ENCODE measurements at regions not wholly inside any gene's neighbourhood (a gene's known extent, or its start where the extent isn't known, plus 50 kb on each side); places are given as distances from the start of the nearest gene placed in this dataset.
A peak's percentile ranks its signal among the peaks of the same experiment; 100 is the strongest.

DNA sequence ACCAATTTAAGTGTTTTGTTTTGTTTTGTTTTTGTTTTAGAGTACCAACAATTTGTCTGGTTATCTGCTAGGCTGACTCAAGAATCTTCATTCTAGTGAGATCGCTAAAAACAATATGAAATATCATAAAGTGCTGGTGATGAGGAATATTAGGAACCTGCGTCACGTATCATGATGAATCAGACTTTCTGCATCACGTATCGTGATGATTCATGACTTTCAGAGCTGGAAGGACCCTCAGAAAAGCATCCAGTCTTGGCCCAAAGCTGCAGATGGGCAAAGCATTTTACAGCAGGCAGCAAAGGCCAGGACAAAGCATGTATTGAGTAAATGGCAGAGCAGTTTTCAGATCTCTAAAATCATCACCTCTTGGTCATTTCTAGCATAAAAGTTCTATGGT is 278.0 kb upstream of the BOD1L1 start:
- no peak for TF ChIP-seq POLR2A (IDR thresholded peaks at IDR 0.05)
- TF ChIP-seq POLR2AphosphoS5 (IDR thresholded peaks at IDR 0.05) = no peak
- TF ChIP-seq EP300 (IDR thresholded peaks at IDR 0.05) = no peak
- Histone ChIP-seq H3K9me3 (no peaks in the 10 kb centered on the region), H3K4me3 (no peak overlapping the region), H3K27me3 (no peaks in the 10 kb centered on the region), H3K4me1 (no peaks in the 10 kb centered on the region), H3K27ac (no peak overlapping the region), H3K36me3 (no peaks in the 10 kb centered on the region)
- DNase-seq (no peak), ATAC-seq (ENCODE audit: low FRiP score in 2 of 2) (no peak)
- 83 to 94% methylated on average over 5 of the region's 5 CpGs for WGBS, 2 donors

GRCh38 chr4:13906727-13907126 is 279.2 kb upstream of the BOD1L1 start:
- H3K27ac ChIP-seq = no peak overlapping the region

GRCh38 chr4:13907255-13907751 is 279.8 kb upstream of the BOD1L1 start:
- Histone ChIP-seq H3K9me3 (no peaks in the 10 kb centered on the region), H3K36me3 (no peaks in the 10 kb centered on the region), H3K4me1 (no peaks in the 10 kb centered on the region), H3K27me3 (no peaks in the 10 kb centered on the region), H3K27ac (no peak overlapping the region), H3K4me3 (no peak overlapping the region)
- DNase-seq = no peak
- TF ChIP-seq POLR2A (IDR thresholded peaks at IDR 0.05) (no peak), POLR2AphosphoS5 (IDR thresholded peaks at IDR 0.05) (no peak), EP300 (IDR thresholded peaks at IDR 0.05) (no peak)
- TF ChIP-seq, protein P1, sequence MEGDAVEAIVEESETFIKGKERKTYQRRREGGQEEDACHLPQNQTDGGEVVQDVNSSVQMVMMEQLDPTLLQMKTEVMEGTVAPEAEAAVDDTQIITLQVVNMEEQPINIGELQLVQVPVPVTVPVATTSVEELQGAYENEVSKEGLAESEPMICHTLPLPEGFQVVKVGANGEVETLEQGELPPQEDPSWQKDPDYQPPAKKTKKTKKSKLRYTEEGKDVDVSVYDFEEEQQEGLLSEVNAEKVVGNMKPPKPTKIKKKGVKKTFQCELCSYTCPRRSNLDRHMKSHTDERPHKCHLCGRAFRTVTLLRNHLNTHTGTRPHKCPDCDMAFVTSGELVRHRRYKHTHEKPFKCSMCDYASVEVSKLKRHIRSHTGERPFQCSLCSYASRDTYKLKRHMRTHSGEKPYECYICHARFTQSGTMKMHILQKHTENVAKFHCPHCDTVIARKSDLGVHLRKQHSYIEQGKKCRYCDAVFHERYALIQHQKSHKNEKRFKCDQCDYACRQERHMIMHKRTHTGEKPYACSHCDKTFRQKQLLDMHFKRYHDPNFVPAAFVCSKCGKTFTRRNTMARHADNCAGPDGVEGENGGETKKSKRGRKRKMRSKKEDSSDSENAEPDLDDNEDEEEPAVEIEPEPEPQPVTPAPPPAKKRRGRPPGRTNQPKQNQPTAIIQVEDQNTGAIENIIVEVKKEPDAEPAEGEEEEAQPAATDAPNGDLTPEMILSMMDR (IDR thresholded peaks at IDR 0.05) = peak in 1 of 6 experiments; percentile 7
- WGBS, 2 donors = 88% methylated on average over 1 of the region's 1 CpG
- peak; percentile 46 to 70 for ATAC-seq (ENCODE audit: low FRiP score in 2 of 2)

More at GRCh38 chr4:13906727-13907126, 279.2 kb upstream of the BOD1L1 start:
- ATAC-seq (ENCODE audit: low FRiP score in 2 of 2) (no peak), DNase-seq (no peak)
- Histone ChIP-seq H3K36me3 (no peaks in the 10 kb centered on the region), H3K9me3 (no peaks in the 10 kb centered on the region), H3K27me3 (no peaks in the 10 kb centered on the region), H3K4me3 (no peak overlapping the region), H3K4me1 (no peaks in the 10 kb centered on the region)
- TF ChIP-seq POLR2A (IDR thresholded peaks at IDR 0.05) = no peak
- TF ChIP-seq POLR2AphosphoS5 (IDR thresholded peaks at IDR 0.05) = no peak
- TF ChIP-seq, protein P1 (IDR thresholded peaks at IDR 0.05) = no peak
- no peak for TF ChIP-seq EP300 (IDR thresholded peaks at IDR 0.05)
- WGBS, 2 donors = 91 to 97% methylated on average over 3 of the region's 3 CpGs

GRCh38 chr4:13908455-13908854 is 280.9 kb upstream of the BOD1L1 start:
- TF ChIP-seq, protein P1 (IDR thresholded peaks at IDR 0.05) = no peak
- no peak for TF ChIP-seq POLR2A (IDR thresholded peaks at IDR 0.05)
- no peak for TF ChIP-seq POLR2AphosphoS5 (IDR thresholded peaks at IDR 0.05)
- TF ChIP-seq EP300 (IDR thresholded peaks at IDR 0.05) = no peak
- DNase-seq (no peak), ATAC-seq (ENCODE audit: low FRiP score in 2 of 2) (no peak)
- no peak overlapping the region for H3K4me3 ChIP-seq
- no peaks in the 10 kb centered on the region for H3K36me3 ChIP-seq
- H3K9me3 ChIP-seq = no peaks in the 10 kb centered on the region
- no peaks in the 10 kb centered on the region for H3K4me1 ChIP-seq
- no peak overlapping the region for H3K27ac ChIP-seq
- 91 to 96% methylated on average over 2 of the region's 2 CpGs for WGBS, 2 donors
- H3K27me3 ChIP-seq = no peaks in the 10 kb centered on the region

- Histone ChIP-seq H3K4me3 (no peak overlapping the region), H3K36me3 (no peaks in the 10 kb centered on the region), H3K27me3 (no peaks in the 10 kb centered on the region), H3K4me1 (no peaks in the 10 kb centered on the region), H3K9me3 (no peaks in the 10 kb centered on the region), H3K27ac (no peak overlapping the region)
- no peak for DNase-seq
- TF ChIP-seq, protein P1 (IDR thresholded peaks at IDR 0.05) = no peak
- TF ChIP-seq POLR2A (IDR thresholded peaks at IDR 0.05) = no peak
- TF ChIP-seq POLR2AphosphoS5 (IDR thresholded peaks at IDR 0.05) = no peak
- TF ChIP-seq EP300 (IDR thresholded peaks at IDR 0.05) = no peak
- ATAC-seq (ENCODE audit: low FRiP score in 2 of 2) = no peak
Observed at GRCh38 chr4:13910556-13910955, 283.0 kb upstream of the BOD1L1 start.
